Astrocyte of the hippocampus (primary cell): ENCODE measurements at regions not wholly inside any gene's neighbourhood (a gene's known extent, or its start where the extent isn't known, plus 50 kb on each side); places are given as distances from the start of the nearest gene placed in this dataset.
A peak's percentile ranks its signal among the peaks of the same experiment; 100 is the strongest.
"Not testable (repeated sequence)": the region's sequence is repeated elsewhere in the genome, so short reads cannot be mapped to it uniquely, and the experiment has no call there.

ENCODE experiments used
- DNase-seq: peaks from one replicate; pipeline ENCODE4 v3.0.0; 2011; ENCODE audit warnings: low read depth, low spot score

- DNase-seq: peak; percentile 89
Observed at GRCh38 chr7:142535123-142535779, 214.0 kb upstream of the PRSS1 start.

GRCh38 chr7:142534726-142535122 is 214.5 kb upstream of the PRSS1 start:
- no peak for DNase-seq

- no peak for DNase-seq
Observed at GRCh38 chr7:142533920-142534319, 215.4 kb upstream of the PRSS1 start.

- no peak for DNase-seq
Observed at GRCh38 chr7:142529591-142529990, 219.7 kb upstream of the PRSS1 start.

- DNase-seq: no peak
Observed at GRCh38 chr7:142528608-142529408, 220.5 kb upstream of the PRSS1 start.

- no peak for DNase-seq
Observed at GRCh38 chr7:142523821-142524460, 225.3 kb upstream of the PRSS1 start.

GRCh38 chr7:142522735-142523134 is 226.5 kb upstream of the PRSS1 start:
- DNase-seq: no peak

GRCh38 chr7:142520885-142521284 is 228.4 kb upstream of the PRSS1 start:
- DNase-seq: not testable (repeated sequence)

GRCh38 chr7:142520455-142520854 is 228.8 kb upstream of the PRSS1 start:
- DNase-seq: not testable (repeated sequence)

- no peak for DNase-seq
Observed at GRCh38 chr7:142519079-142520078, 229.9 kb upstream of the PRSS1 start.

- peak; percentile 81 for DNase-seq
Observed at GRCh38 chr7:142516038-142516501, 233.2 kb upstream of the PRSS1 start.

- not testable (repeated sequence) for DNase-seq
Observed at GRCh38 chr7:142514716-142515115, 234.6 kb upstream of the PRSS1 start.

GRCh38 chr7:142513178-142513955 is 235.9 kb upstream of the PRSS1 start:
- DNase-seq: no peak

- no peak for DNase-seq
Observed at GRCh38 chr7:142511801-142512200, 237.5 kb upstream of the PRSS1 start.

- no peak for DNase-seq
Observed at GRCh38 chr7:142511374-142511773, 237.9 kb upstream of the PRSS1 start.

GRCh38 chr7:142509235-142509634 is 240.0 kb upstream of the PRSS1 start:
- not testable (repeated sequence) for DNase-seq

GRCh38 chr7:142508251-142508650 is 241.0 kb upstream of the PRSS1 start:
- no peak for DNase-seq

- no peak for DNase-seq
Observed at GRCh38 chr7:142507799-142508198, 241.5 kb upstream of the PRSS1 start.

- not testable (repeated sequence) for DNase-seq
Observed at GRCh38 chr7:142507066-142507465, 242.2 kb upstream of the PRSS1 start.

GRCh38 chr7:142506601-142507000 is 242.7 kb upstream of the PRSS1 start:
- DNase-seq: no peak
